ENCODE measurements at regions not wholly inside any gene's neighbourhood (a gene's known extent, or its start where the extent isn't known, plus 50 kb on each side); places are given as distances from the start of the nearest gene placed in this dataset.
"Not testable (repeated sequence)": the region's sequence is repeated elsewhere in the genome, so short reads cannot be mapped to it uniquely, and the experiment has no call there.

- no peak for TF ChIP-seq CTCF (IDR thresholded peaks at IDR 0.05)
- Histone ChIP-seq H3K27ac (peak overlapping the region in 1 of 2 donors; percentile 11), H3K4me3 (no peak overlapping the region)
- no peak for DNase-seq (ENCODE audit: low spot score)
These were observed 124.4 kb upstream of the KIF5B start for GRCh38 chr10:32180390-32181280.

GRCh38 chr10:32179836-32180235 is 123.6 kb upstream of the KIF5B start:
- no peak overlapping the region for H3K4me3 ChIP-seq
- no peak for TF ChIP-seq CTCF (IDR thresholded peaks at IDR 0.05)
- H3K27ac ChIP-seq = peak overlapping the region in 1 of 2 donors; percentile 11
- DNase-seq (ENCODE audit: low spot score) = no peak

GRCh38 chr10:32177594-32177993 is 121.4 kb upstream of the KIF5B start:
- not testable (repeated sequence) for DNase-seq (ENCODE audit: low spot score); H3K4me3 ChIP-seq; H3K27ac ChIP-seq

GRCh38 chr10:32175629-32176028 is 119.4 kb upstream of the KIF5B start:
- H3K4me3 ChIP-seq = no peak overlapping the region
- TF ChIP-seq CTCF (IDR thresholded peaks at IDR 0.05) = no peak
- H3K27ac ChIP-seq = no peak overlapping the region
- no peak for DNase-seq (ENCODE audit: low spot score)

- no peak for DNase-seq (ENCODE audit: low spot score)
- no peak for TF ChIP-seq CTCF (IDR thresholded peaks at IDR 0.05)
- H3K4me3 ChIP-seq = no peak overlapping the region
- no peak overlapping the region for H3K27ac ChIP-seq
These were observed 118.2 kb upstream of the KIF5B start for GRCh38 chr10:32174349-32174893.

GRCh38 chr10:32171204-32171603 is 115.0 kb upstream of the KIF5B start:
- Histone ChIP-seq H3K27ac (no peak overlapping the region), H3K4me3 (no peak overlapping the region)
- TF ChIP-seq CTCF (IDR thresholded peaks at IDR 0.05) = no peak
- DNase-seq (ENCODE audit: low spot score) = no peak

- no peak overlapping the region for H3K4me3 ChIP-seq
- no peak overlapping the region for H3K27ac ChIP-seq
- TF ChIP-seq CTCF (IDR thresholded peaks at IDR 0.05) = no peak
- DNase-seq (ENCODE audit: low spot score) = no peak
These were observed 113.3 kb upstream of the KIF5B start for GRCh38 chr10:32169556-32169955.
